ENCODE measurements at regions not wholly inside any gene's neighbourhood (a gene's known extent, or its start where the extent isn't known, plus 50 kb on each side); places are given as distances from the start of the nearest gene placed in this dataset.

- Histone ChIP-seq H3K4me3 (ENCODE audit: low read depth, low read length) (no peak overlapping the region), H3K9me3 (ENCODE audit: control insufficient read depth, insufficient read depth, low read length) (no peaks in the 10 kb centered on the region), H3K9ac (ENCODE audit: low read depth, low read length) (no peak overlapping the region), H3K27me3 (ENCODE audit: control insufficient read depth, insufficient read depth, low read length) (peaks cover 31% of the 10 kb centered on the region), H3K36me3 (ENCODE audit: control insufficient read depth, insufficient read depth, low read length) (no peaks in the 10 kb centered on the region), H3K4me1 (ENCODE audit: control insufficient read depth, insufficient read depth, low read length) (no peaks in the 10 kb centered on the region)
Measured at GRCh38 chr6:165891320-165891719, 228.3 kb upstream of the PDE10A start.

GRCh38 chr6:165890404-165890735, 227.3 kb upstream of the PDE10A start:
- no peaks in the 10 kb centered on the region for H3K9me3 ChIP-seq (ENCODE audit: control insufficient read depth, insufficient read depth, low read length)
- H3K4me1 ChIP-seq (ENCODE audit: control insufficient read depth, insufficient read depth, low read length), result no peaks in the 10 kb centered on the region
- no peak overlapping the region for H3K9ac ChIP-seq (ENCODE audit: low read depth, low read length)
- no peaks in the 10 kb centered on the region for H3K36me3 ChIP-seq (ENCODE audit: control insufficient read depth, insufficient read depth, low read length)
- H3K4me3 ChIP-seq (ENCODE audit: low read depth, low read length), result no peak overlapping the region
- peaks cover 34% of the 10 kb centered on the region for H3K27me3 ChIP-seq (ENCODE audit: control insufficient read depth, insufficient read depth, low read length)

- no peak overlapping the region for H3K4me3 ChIP-seq (ENCODE audit: low read depth, low read length)
- H3K36me3 ChIP-seq (ENCODE audit: control insufficient read depth, insufficient read depth, low read length), result no peaks in the 10 kb centered on the region
- H3K9ac ChIP-seq (ENCODE audit: low read depth, low read length), result no peak overlapping the region
- H3K9me3 ChIP-seq (ENCODE audit: control insufficient read depth, insufficient read depth, low read length), result no peaks in the 10 kb centered on the region
- no peaks in the 10 kb centered on the region for H3K4me1 ChIP-seq (ENCODE audit: control insufficient read depth, insufficient read depth, low read length)
- H3K27me3 ChIP-seq (ENCODE audit: control insufficient read depth, insufficient read depth, low read length), result peaks cover 34% of the 10 kb centered on the region
Measured at GRCh38 chr6:165889636-165890403, 226.8 kb upstream of the PDE10A start.

GRCh38 chr6:165886169-165886568, 223.1 kb upstream of the PDE10A start:
- Histone ChIP-seq H3K4me1 (ENCODE audit: control insufficient read depth, insufficient read depth, low read length) (no peaks in the 10 kb centered on the region), H3K9me3 (ENCODE audit: control insufficient read depth, insufficient read depth, low read length) (no peaks in the 10 kb centered on the region), H3K4me3 (ENCODE audit: low read depth, low read length) (no peak overlapping the region), H3K9ac (ENCODE audit: low read depth, low read length) (no peak overlapping the region), H3K27me3 (ENCODE audit: control insufficient read depth, insufficient read depth, low read length) (peaks cover 25% of the 10 kb centered on the region), H3K36me3 (ENCODE audit: control insufficient read depth, insufficient read depth, low read length) (no peaks in the 10 kb centered on the region)

GRCh38 chr6:165884813-165885765, 222.0 kb upstream of the PDE10A start:
- peak overlapping the region; percentile 23 for H3K4me3 ChIP-seq (ENCODE audit: low read depth, low read length)
- no peaks in the 10 kb centered on the region for H3K9me3 ChIP-seq (ENCODE audit: control insufficient read depth, insufficient read depth, low read length)
- H3K9ac ChIP-seq (ENCODE audit: low read depth, low read length), result no peak overlapping the region
- peaks cover 15% of the 10 kb centered on the region for H3K27me3 ChIP-seq (ENCODE audit: control insufficient read depth, insufficient read depth, low read length)
- H3K4me1 ChIP-seq (ENCODE audit: control insufficient read depth, insufficient read depth, low read length), result no peaks in the 10 kb centered on the region
- no peaks in the 10 kb centered on the region for H3K36me3 ChIP-seq (ENCODE audit: control insufficient read depth, insufficient read depth, low read length)

GRCh38 chr6:165883851-165884640, 221.0 kb upstream of the PDE10A start:
- no peaks in the 10 kb centered on the region for H3K9me3 ChIP-seq (ENCODE audit: control insufficient read depth, insufficient read depth, low read length)
- H3K27me3 ChIP-seq (ENCODE audit: control insufficient read depth, insufficient read depth, low read length), result peaks cover 9% of the 10 kb centered on the region
- no peaks in the 10 kb centered on the region for H3K36me3 ChIP-seq (ENCODE audit: control insufficient read depth, insufficient read depth, low read length)
- no peak overlapping the region for H3K9ac ChIP-seq (ENCODE audit: low read depth, low read length)
- no peak overlapping the region for H3K4me3 ChIP-seq (ENCODE audit: low read depth, low read length)
- H3K4me1 ChIP-seq (ENCODE audit: control insufficient read depth, insufficient read depth, low read length), result no peaks in the 10 kb centered on the region

- Histone ChIP-seq H3K27me3 (ENCODE audit: control insufficient read depth, insufficient read depth, low read length) (peaks cover 3% of the 10 kb centered on the region), H3K4me3 (ENCODE audit: low read depth, low read length) (no peak overlapping the region), H3K9me3 (ENCODE audit: control insufficient read depth, insufficient read depth, low read length) (no peaks in the 10 kb centered on the region), H3K4me1 (ENCODE audit: control insufficient read depth, insufficient read depth, low read length) (no peaks in the 10 kb centered on the region), H3K9ac (ENCODE audit: low read depth, low read length) (no peak overlapping the region), H3K36me3 (ENCODE audit: control insufficient read depth, insufficient read depth, low read length) (no peaks in the 10 kb centered on the region)
Measured at GRCh38 chr6:165881806-165882205, 218.8 kb upstream of the PDE10A start.

GRCh38 chr6:165880686-165881085, 217.6 kb upstream of the PDE10A start:
- H3K9ac ChIP-seq (ENCODE audit: low read depth, low read length), result no peak overlapping the region
- H3K4me1 ChIP-seq (ENCODE audit: control insufficient read depth, insufficient read depth, low read length), result no peaks in the 10 kb centered on the region
- H3K36me3 ChIP-seq (ENCODE audit: control insufficient read depth, insufficient read depth, low read length), result no peaks in the 10 kb centered on the region
- no peaks in the 10 kb centered on the region for H3K9me3 ChIP-seq (ENCODE audit: control insufficient read depth, insufficient read depth, low read length)
- peaks cover 3% of the 10 kb centered on the region for H3K27me3 ChIP-seq (ENCODE audit: control insufficient read depth, insufficient read depth, low read length)
- H3K4me3 ChIP-seq (ENCODE audit: low read depth, low read length), result no peak overlapping the region

GRCh38 chr6:165877773-165878172, 214.7 kb upstream of the PDE10A start:
- Histone ChIP-seq H3K4me3 (ENCODE audit: low read depth, low read length) (no peak overlapping the region), H3K4me1 (ENCODE audit: control insufficient read depth, insufficient read depth, low read length) (no peaks in the 10 kb centered on the region), H3K9me3 (ENCODE audit: control insufficient read depth, insufficient read depth, low read length) (no peaks in the 10 kb centered on the region), H3K27me3 (ENCODE audit: control insufficient read depth, insufficient read depth, low read length) (no peaks in the 10 kb centered on the region), H3K36me3 (ENCODE audit: control insufficient read depth, insufficient read depth, low read length) (no peaks in the 10 kb centered on the region), H3K9ac (ENCODE audit: low read depth, low read length) (no peak overlapping the region)

- Histone ChIP-seq H3K9ac (ENCODE audit: low read depth, low read length) (no peak overlapping the region), H3K9me3 (ENCODE audit: control insufficient read depth, insufficient read depth, low read length) (no peaks in the 10 kb centered on the region), H3K4me3 (ENCODE audit: low read depth, low read length) (no peak overlapping the region), H3K4me1 (ENCODE audit: control insufficient read depth, insufficient read depth, low read length) (no peaks in the 10 kb centered on the region), H3K36me3 (ENCODE audit: control insufficient read depth, insufficient read depth, low read length) (no peaks in the 10 kb centered on the region), H3K27me3 (ENCODE audit: control insufficient read depth, insufficient read depth, low read length) (no peaks in the 10 kb centered on the region)
Measured at GRCh38 chr6:165877192-165877591, 214.2 kb upstream of the PDE10A start.

- Histone ChIP-seq H3K4me3 (ENCODE audit: low read depth, low read length) (no peak overlapping the region), H3K36me3 (ENCODE audit: control insufficient read depth, insufficient read depth, low read length) (no peaks in the 10 kb centered on the region), H3K27me3 (ENCODE audit: control insufficient read depth, insufficient read depth, low read length) (no peaks in the 10 kb centered on the region), H3K9ac (ENCODE audit: low read depth, low read length) (no peak overlapping the region), H3K9me3 (ENCODE audit: control insufficient read depth, insufficient read depth, low read length) (no peaks in the 10 kb centered on the region), H3K4me1 (ENCODE audit: control insufficient read depth, insufficient read depth, low read length) (no peaks in the 10 kb centered on the region)
Measured at GRCh38 chr6:165876588-165876987, 213.5 kb upstream of the PDE10A start.
